ENCODE measurements at regions not wholly inside any gene's neighbourhood (a gene's known extent, or its start where the extent isn't known, plus 50 kb on each side); places are given as distances from the start of the nearest gene placed in this dataset.

DNA sequence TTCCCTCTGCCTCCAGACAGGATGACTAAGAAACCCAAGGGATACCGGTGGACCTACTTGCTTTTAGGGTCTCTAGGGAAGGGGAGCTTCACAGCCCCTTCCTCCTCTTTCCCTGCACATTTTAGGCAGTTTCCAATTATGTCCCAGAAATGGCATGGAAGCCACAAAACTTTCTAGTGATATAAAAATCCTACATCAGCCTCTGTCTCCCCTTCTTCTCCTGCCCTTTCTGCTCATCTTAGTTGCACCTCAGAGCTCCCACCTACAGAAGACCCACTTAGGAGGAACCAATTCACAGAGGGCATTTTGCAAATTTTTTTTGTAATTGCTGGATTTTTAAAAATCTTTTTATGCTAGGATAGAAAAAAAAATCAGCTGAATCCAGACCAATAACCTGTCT lies 263.1 kb downstream of the TNS1 start:
- TF ChIP-seq CTCF (IDR thresholded peaks at IDR 0.05) (no peak), EP300 (IDR thresholded peaks at IDR 0.05) (no peak), POLR2AphosphoS5 (IDR thresholded peaks at IDR 0.05) (no peak), POLR2A (IDR thresholded peaks at IDR 0.05) (no peak)
